IMR-90 (cell line): ENCODE measurements at regions not wholly inside any gene's neighbourhood (a gene's known extent, or its start where the extent isn't known, plus 50 kb on each side); places are given as distances from the start of the nearest gene placed in this dataset.

Source experiments
- ATAC-seq: fragments of 200-7000 bp; cut with Tn5 transposase; 2 replicates; pipeline ENCODE4 v1.9.1; 2020; ENCODE audit warnings: low read depth, mild to moderate bottlenecking, moderate library complexity
- BruUV-seq: library from RNA; stranded (reverse); fragments of 400-500 nt; replicated peaks from 2 replicates; lab custom pipeline; 2021; lab: Mats Ljungman, UMichigan
- CTCF ChIA-PET: fragments of 300-600 bp; formaldehyde crosslinking; extraction: SDS; loops from one replicate; lab custom pipeline; 2021; ENCODE audit warnings: antibody characterized with exemption; lab: Yijun Ruan, JAX
- POLR2A ChIA-PET: fragments of 300-600 bp; sonication (Branson Sonifier 250); formaldehyde crosslinking; loops from one replicate; lab custom pipeline; 2022; ENCODE audit warnings: antibody characterized with exemption; ENCODE audit not compliant: unreplicated experiment; lab: Charles Lee
- DNase-seq: peaks from one replicate; pipeline ENCODE4 v3.0.0; 2013
- H2AFZ ChIP-seq: replicated peaks from 2 replicates; pipeline ENCODE3; 2013; ENCODE audit warnings: low read length, mild to moderate bottlenecking; ENCODE audit not compliant: poor library complexity
- H2AK5ac ChIP-seq: 2 replicates; pipeline ENCODE4 v1.6.1; 2013; ENCODE audit warnings: low read depth, low read length, inconsistent platforms
- H2AK9ac ChIP-seq: replicated peaks from 2 replicates; pipeline ENCODE3; 2013; ENCODE audit warnings: mild to moderate bottlenecking, low read depth, low read length, moderate library complexity; ENCODE audit not compliant: poor library complexity
- H2BK120ac ChIP-seq: 2 replicates; pipeline ENCODE4 v1.6.1; 2013; ENCODE audit warnings: low read depth, low read length, inconsistent platforms
- H2BK15ac ChIP-seq: 3 replicates; pipeline ENCODE4 v1.6.1; 2013; ENCODE audit warnings: low read depth, low read length, inconsistent platforms
- H2BK20ac ChIP-seq: 2 replicates; pipeline ENCODE4 v1.6.1; 2013; ENCODE audit warnings: low read depth, mild to moderate bottlenecking, inconsistent platforms, low read length, moderate library complexity
- H2BK5ac ChIP-seq: 2 replicates; pipeline ENCODE4 v1.6.1; 2013; ENCODE audit warnings: mild to moderate bottlenecking, low read depth, low read length, inconsistent platforms; ENCODE audit not compliant: poor library complexity, severe bottlenecking
- H3K14ac ChIP-seq: replicated peaks from 2 replicates; pipeline ENCODE4 v1.6.1; 2013; ENCODE audit warnings: low read depth, low read length, inconsistent platforms
- H3K18ac ChIP-seq: 2 replicates; pipeline ENCODE4 v1.6.1; 2013; ENCODE audit warnings: low read depth, low read length, control low read depth
- H3K23ac ChIP-seq: 2 replicates; pipeline ENCODE4 v1.6.1; 2013; ENCODE audit warnings: low read depth, low read length, inconsistent platforms
- H3K27ac ChIP-seq: 2 replicates; pipeline ENCODE4 v1.5.1; 2013; ENCODE audit warnings: mild to moderate bottlenecking, control low read depth, low read length; ENCODE audit not compliant: insufficient read depth
- H3K27me3 ChIP-seq: 2 replicates; pipeline ENCODE4 v1.6.1; 2013; ENCODE audit warnings: low read length; ENCODE audit not compliant: control insufficient read depth, insufficient read depth
- H3K36me3 ChIP-seq: 2 replicates; pipeline ENCODE4 v1.6.1; 2013; ENCODE audit warnings: low read length, mixed read lengths; ENCODE audit not compliant: control insufficient read depth, insufficient read depth
- H3K4ac ChIP-seq: 2 replicates; pipeline ENCODE4 v1.6.1; 2013; ENCODE audit warnings: low read depth, low read length, inconsistent platforms
- H3K4me1 ChIP-seq: 2 replicates; pipeline ENCODE4 v1.6.1; 2013; ENCODE audit warnings: low read length, mixed read lengths; ENCODE audit not compliant: control insufficient read depth, insufficient read depth
- H3K4me2 ChIP-seq: 2 replicates; pipeline ENCODE4 v1.6.1; 2013; ENCODE audit warnings: low read depth, mild to moderate bottlenecking, control low read depth, low read length, moderate library complexity
- H3K4me3 ChIP-seq: 2 replicates; pipeline ENCODE4 v1.5.1; 2013; ENCODE audit warnings: low read depth, mild to moderate bottlenecking, control low read depth, low read length, moderate library complexity; ENCODE audit not compliant: insufficient read depth
- H3K56ac ChIP-seq: 2 replicates; pipeline ENCODE4 v1.6.1; 2013; ENCODE audit warnings: low read length, inconsistent platforms; ENCODE audit not compliant: insufficient read depth; ENCODE audit errors: extremely low read depth
- H3K79me1 ChIP-seq, 2 experiments: 2 replicates each; pipeline ENCODE4 v1.6.1; 2013; ENCODE audit warnings: low read length in 2 of 2, inconsistent platforms in 1 of 2, low read depth in 1 of 2
- H3K9ac ChIP-seq: 2 replicates; pipeline ENCODE4 v1.6.1; 2013; ENCODE audit warnings: low read depth, low read length, control low read depth
- H3K9me1 ChIP-seq: 2 replicates; pipeline ENCODE4 v1.6.1; 2013; ENCODE audit warnings: low read length, inconsistent platforms; ENCODE audit not compliant: insufficient read depth
- H3K9me3 ChIP-seq: 2 replicates; pipeline ENCODE4 v1.6.1; 2013; ENCODE audit warnings: low read length; ENCODE audit not compliant: control insufficient read depth, insufficient read depth
- H4K20me1 ChIP-seq: 2 replicates; pipeline ENCODE4 v1.6.1; 2013; ENCODE audit warnings: low read length, inconsistent platforms; ENCODE audit not compliant: insufficient read depth
- H4K5ac ChIP-seq: 2 replicates; pipeline ENCODE4 v1.6.1; 2013; ENCODE audit warnings: mild to moderate bottlenecking, low read depth, low read length, control low read depth
- H4K8ac ChIP-seq, 2 experiments: 2 replicates each; pipeline ENCODE4 v1.6.1; 2013; ENCODE audit warnings: low read depth in 2 of 2, low read length in 2 of 2, control low read depth in 1 of 2, inconsistent platforms in 1 of 2
- H4K91ac ChIP-seq: 2 replicates; pipeline ENCODE4 v1.6.1; 2013; ENCODE audit warnings: low read depth, low read length, inconsistent platforms; ENCODE audit not compliant: insufficient read depth
- BHLHE40 ChIP-seq: fragments of 150-350 bp; IDR thresholded peaks from 2 replicates; pipeline ENCODE4 v1.6.1; 2016; ENCODE audit warnings: mild to moderate bottlenecking, low read depth, low read length
- CEBPB ChIP-seq: IDR thresholded peaks from 2 replicates; pipeline ENCODE4 v1.6.1; 2012; ENCODE audit warnings: low read depth, low read length, improper control_type of control experiment
- CHD1 ChIP-seq: IDR thresholded peaks from 2 replicates; pipeline ENCODE4 v1.6.1; 2012; ENCODE audit warnings: low read depth, low read length, improper control_type of control experiment
- CTCF ChIP-seq: conservative IDR thresholded peaks from 2 replicates; pipeline ENCODE4 v1.5.1; 2012; ENCODE audit warnings: mild to moderate bottlenecking, low read depth, low read length, improper control_type of control experiment
- ELK1 ChIP-seq: fragments of 150-350 bp; IDR thresholded peaks from 2 replicates; pipeline ENCODE4 v1.6.1; 2016; ENCODE audit warnings: low read depth, mild to moderate bottlenecking, low read length, moderate library complexity, borderline replicate concordance
- FOS ChIP-seq: fragments of 150-350 bp; IDR thresholded peaks from 2 replicates; pipeline ENCODE4 v1.6.1; 2016; ENCODE audit warnings: low read depth, low read length
- MAFK ChIP-seq: IDR thresholded peaks from 2 replicates; pipeline ENCODE4 v1.6.1; 2012; ENCODE audit warnings: low read depth, low read length, improper control_type of control experiment
- MAZ ChIP-seq: IDR thresholded peaks from 2 replicates; pipeline ENCODE4 v1.6.1; 2012; ENCODE audit warnings: low read depth, mild to moderate bottlenecking, low read length, improper control_type of control experiment, moderate library complexity, borderline replicate concordance
- MXI1 ChIP-seq: IDR thresholded peaks from 2 replicates; pipeline ENCODE4 v1.6.1; 2012; ENCODE audit warnings: low read depth, mild to moderate bottlenecking, low read length, moderate library complexity, borderline replicate concordance
- NFE2L2 ChIP-seq: fragments of 150-350 bp; IDR thresholded peaks from 2 replicates; pipeline ENCODE4 v1.6.1; 2016; ENCODE audit warnings: low read depth, mild to moderate bottlenecking, low read length
- POLR2A ChIP-seq: IDR thresholded peaks from 2 replicates; pipeline ENCODE4 v1.6.1; 2012; ENCODE audit warnings: mild to moderate bottlenecking, low read depth, low read length
- RAD21 ChIP-seq: IDR thresholded peaks from 2 replicates; pipeline ENCODE4 v1.6.1; 2012; ENCODE audit warnings: low read length, improper control_type of control experiment
- RCOR1 ChIP-seq: IDR thresholded peaks from 2 replicates; pipeline ENCODE4 v1.6.1; 2012; ENCODE audit warnings: mild to moderate bottlenecking, low read length, improper control_type of control experiment; ENCODE audit not compliant: insufficient replicate concordance
- RFX5 ChIP-seq: IDR thresholded peaks from 2 replicates; pipeline ENCODE4 v1.8.0; 2012; ENCODE audit warnings: low read depth, mild to moderate bottlenecking, low read length, moderate library complexity
- SMC3 ChIP-seq: fragments of 150-350 bp; IDR thresholded peaks from 2 replicates; pipeline ENCODE4 v1.6.1; 2016; ENCODE audit warnings: low read depth, mild to moderate bottlenecking, antibody characterized with exemption, low read length, moderate library complexity
- USF2 ChIP-seq: fragments of 150-350 bp; IDR thresholded peaks from 2 replicates; pipeline ENCODE4 v1.6.1; 2017; ENCODE audit warnings: mild to moderate bottlenecking, antibody characterized with exemption, low read length, low read depth
- WGBS, 2 experiments: methylation state at CpG; one replicate each; pipeline versions ENCODE4 v1.1.5 to v1.1.7; 2013; ENCODE audit warnings: missing lambda C conversion rate in 2 of 2; ENCODE audit not compliant: insufficient read length in 1 of 2; ENCODE audit errors: extremely low coverage in 2 of 2; 5-methylcytosine and 5-hydroxymethylcytosine counted together
- dilution Hi-C: fragments of 300-500 bp; cut with HindIII; formaldehyde crosslinking; loops from one replicate; pipeline ENCODE4 v1.14.3; 2018; ENCODE audit warnings: low sequenced_read_pairs; ENCODE audit not compliant: unreplicated experiment
- in situ Hi-C: fragments of 300-500 bp; cut with MboI; formaldehyde crosslinking; loops from 3 replicates; pipeline ENCODE4 v1.14.3; 2019; ENCODE audit warnings: low sequenced_read_pairs, inconsistent platforms, mixed read lengths
- intact Hi-C: fragments of 100-400 bp; cut with micrococcal nuclease; formaldehyde crosslinking; loops from 2 replicates; pipeline ENCODE4 v1.10.0; 2022

- Histone ChIP-seq H2AK5ac (no peak overlapping the region), H3K4me1 (no peaks in the 10 kb centered on the region), H3K9me1 (no peaks in the 10 kb centered on the region), H3K27ac (no peak overlapping the region), H3K56ac (no peak overlapping the region), H3K4me2 (no peak overlapping the region), H3K4ac (no peak overlapping the region), H4K8ac (no peak overlapping the region), H2AK9ac (no peak overlapping the region), H3K18ac (no peak overlapping the region), H2AFZ (no peak overlapping the region), H3K9ac (no peak overlapping the region), H3K14ac (no peak overlapping the region), H3K27me3 (no peaks in the 10 kb centered on the region), H3K36me3 (no peaks in the 10 kb centered on the region), H3K79me1 (no peaks in the 10 kb centered on the region), H2BK5ac (no peak overlapping the region), H4K91ac (no peak overlapping the region), H3K23ac (no peak overlapping the region), H3K4me3 (no peak overlapping the region), H2BK15ac (no peak overlapping the region), H2BK120ac (no peak overlapping the region), H2BK20ac (no peak overlapping the region), H3K9me3 (no peaks in the 10 kb centered on the region), H4K20me1 (no peaks in the 10 kb centered on the region), H4K5ac (no peak overlapping the region)
- ATAC-seq (no peak), DNase-seq (no peak)
- in situ Hi-C loops = no loop called here
- POLR2A ChIA-PET = no interaction called here
- dilution Hi-C loops = no loop called here
- WGBS, 2 experiments = 30% methylated on average over 5 of the region's 7 CpGs; no CpG with 5 or more reads in 1 of the 2 experiments
- intact Hi-C loops = no loop called here
- CTCF ChIA-PET = interaction anchor here (0.6 kb wide), 1 partner anchor 76 kb away, joined by 10 read pairs; no protein-coding TSS in a partner anchor
- no TSS peak for BruUV-seq
- TF ChIP-seq ELK1 (no peak), RAD21 (no peak), MAFK (no peak), RFX5 (no peak), MAZ (no peak), NFE2L2 (no peak), CTCF (no peak), POLR2A (no peak), SMC3 (no peak), RCOR1 (no peak), USF2 (no peak), FOS (no peak), CEBPB (no peak), CHD1 (no peak), MXI1 (no peak), BHLHE40 (no peak)
Observed at GRCh38 chr16:17885659-17886207, 415.0 kb upstream of the XYLT1 start.
